ENCODE measurements at regions not wholly inside any gene's neighbourhood (a gene's known extent, or its start where the extent isn't known, plus 50 kb on each side); places are given as distances from the start of the nearest gene placed in this dataset.
"Not testable (repeated sequence)": the region's sequence is repeated elsewhere in the genome, so short reads cannot be mapped to it uniquely, and the experiment has no call there.

DNA sequence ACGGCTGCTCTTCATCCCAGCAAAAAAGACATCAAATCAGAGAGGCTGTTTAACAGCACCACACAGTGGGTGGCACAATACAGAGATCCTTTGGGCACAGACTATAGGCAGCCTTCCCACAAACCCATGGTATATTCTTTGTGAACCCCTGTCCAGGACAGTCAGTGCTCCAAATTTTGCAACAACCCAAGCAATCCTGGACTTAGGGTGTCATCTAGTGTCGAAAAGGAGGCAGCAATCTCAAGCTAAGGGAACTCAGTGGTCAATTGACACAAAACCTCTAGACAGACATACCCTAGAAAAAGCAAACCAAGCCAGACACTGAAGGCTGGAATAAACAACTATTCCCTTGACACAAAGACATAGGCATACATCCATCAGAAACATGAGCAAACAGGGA is 137.4 kb downstream of the BMP15 start:
- Histone ChIP-seq H3K36me3 (ENCODE audit: insufficient read depth, low read length, poor library complexity, severe bottlenecking) (no peaks in the 10 kb centered on the region), H3K27me3 (replicated peaks; ENCODE audit: insufficient read depth, low read depth, low read length, poor library complexity) (peaks cover 3% of the 10 kb centered on the region), H3K4me1 (ENCODE audit: insufficient read depth, low read length, poor library complexity, severe bottlenecking) (no peaks in the 10 kb centered on the region), H3K27ac (ENCODE audit: low read depth, low read length, poor library complexity, severe bottlenecking) (no peak overlapping the region), H3K9me3 (ENCODE audit: low read depth, low read length, poor library complexity, severe bottlenecking) (no peaks in the 10 kb centered on the region), H3K4me3 (ENCODE audit: low read depth, low read length, poor library complexity, severe bottlenecking) (no peak overlapping the region)
- CTCF ChIA-PET, result no interaction called here
- intact Hi-C loops (cut with micrococcal nuclease; ENCODE audit: unreplicated experiment), result no loop called here
- POLR2A ChIA-PET (ENCODE audit: low non-redundant PET), result no interaction called here
- no TSS peak for BruUV-seq (replicated peaks)
- TF ChIP-seq EZH2 (IDR thresholded peaks at IDR 0.05; ENCODE audit: borderline replicate concordance, low read depth, low read length, poor library complexity, severe bottlenecking) (no peak), CTCF (conservative IDR thresholded peaks at IDR 0.05; ENCODE audit: low read depth, low read length) (no peak)
- no peak for DNase-seq (ENCODE audit: low spot score)

- Histone ChIP-seq H3K4me1 (ENCODE audit: insufficient read depth, low read length, poor library complexity, severe bottlenecking) (no peaks in the 10 kb centered on the region), H3K36me3 (ENCODE audit: insufficient read depth, low read length, poor library complexity, severe bottlenecking) (no peaks in the 10 kb centered on the region), H3K27me3 (replicated peaks; ENCODE audit: insufficient read depth, low read depth, low read length, poor library complexity) (peaks cover 3% of the 10 kb centered on the region), H3K27ac (ENCODE audit: low read depth, low read length, poor library complexity, severe bottlenecking) (no peak overlapping the region), H3K4me3 (ENCODE audit: low read depth, low read length, poor library complexity, severe bottlenecking) (no peak overlapping the region), H3K9me3 (ENCODE audit: low read depth, low read length, poor library complexity, severe bottlenecking) (no peaks in the 10 kb centered on the region)
- TF ChIP-seq CTCF (conservative IDR thresholded peaks at IDR 0.05; ENCODE audit: low read depth, low read length) (no peak), EZH2 (IDR thresholded peaks at IDR 0.05; ENCODE audit: borderline replicate concordance, low read depth, low read length, poor library complexity, severe bottlenecking) (no peak)
- no TSS peak for BruUV-seq (replicated peaks)
- no peak for DNase-seq (ENCODE audit: low spot score)
- CTCF ChIA-PET, result no interaction called here
- intact Hi-C loops (cut with micrococcal nuclease; ENCODE audit: unreplicated experiment), result no loop called here
- POLR2A ChIA-PET (ENCODE audit: low non-redundant PET), result no interaction called here
These were observed 143.2 kb downstream of the BMP15 start for GRCh38 chrX:51053741-51054140.

- no peak overlapping the region for H3K4me3 ChIP-seq (ENCODE audit: low read depth, low read length, poor library complexity, severe bottlenecking)
- intact Hi-C loops (cut with micrococcal nuclease; ENCODE audit: unreplicated experiment), result no loop called here
- DNase-seq (ENCODE audit: low spot score), result no peak
- TF ChIP-seq CTCF (conservative IDR thresholded peaks at IDR 0.05; ENCODE audit: low read depth, low read length) (no peak), EZH2 (IDR thresholded peaks at IDR 0.05; ENCODE audit: borderline replicate concordance, low read depth, low read length, poor library complexity, severe bottlenecking) (no peak)
- H3K36me3 ChIP-seq (ENCODE audit: insufficient read depth, low read length, poor library complexity, severe bottlenecking), result no peaks in the 10 kb centered on the region
- H3K9me3 ChIP-seq (ENCODE audit: low read depth, low read length, poor library complexity, severe bottlenecking), result no peaks in the 10 kb centered on the region
- peaks cover 3% of the 10 kb centered on the region for H3K27me3 ChIP-seq (replicated peaks; ENCODE audit: insufficient read depth, low read depth, low read length, poor library complexity)
- BruUV-seq (replicated peaks), result no TSS peak
- no peak overlapping the region for H3K27ac ChIP-seq (ENCODE audit: low read depth, low read length, poor library complexity, severe bottlenecking)
- CTCF ChIA-PET, result no interaction called here
- POLR2A ChIA-PET (ENCODE audit: low non-redundant PET), result no interaction called here
- no peaks in the 10 kb centered on the region for H3K4me1 ChIP-seq (ENCODE audit: insufficient read depth, low read length, poor library complexity, severe bottlenecking)
These were observed 187.5 kb downstream of the BMP15 start for GRCh38 chrX:51098046-51098445.

DNA sequence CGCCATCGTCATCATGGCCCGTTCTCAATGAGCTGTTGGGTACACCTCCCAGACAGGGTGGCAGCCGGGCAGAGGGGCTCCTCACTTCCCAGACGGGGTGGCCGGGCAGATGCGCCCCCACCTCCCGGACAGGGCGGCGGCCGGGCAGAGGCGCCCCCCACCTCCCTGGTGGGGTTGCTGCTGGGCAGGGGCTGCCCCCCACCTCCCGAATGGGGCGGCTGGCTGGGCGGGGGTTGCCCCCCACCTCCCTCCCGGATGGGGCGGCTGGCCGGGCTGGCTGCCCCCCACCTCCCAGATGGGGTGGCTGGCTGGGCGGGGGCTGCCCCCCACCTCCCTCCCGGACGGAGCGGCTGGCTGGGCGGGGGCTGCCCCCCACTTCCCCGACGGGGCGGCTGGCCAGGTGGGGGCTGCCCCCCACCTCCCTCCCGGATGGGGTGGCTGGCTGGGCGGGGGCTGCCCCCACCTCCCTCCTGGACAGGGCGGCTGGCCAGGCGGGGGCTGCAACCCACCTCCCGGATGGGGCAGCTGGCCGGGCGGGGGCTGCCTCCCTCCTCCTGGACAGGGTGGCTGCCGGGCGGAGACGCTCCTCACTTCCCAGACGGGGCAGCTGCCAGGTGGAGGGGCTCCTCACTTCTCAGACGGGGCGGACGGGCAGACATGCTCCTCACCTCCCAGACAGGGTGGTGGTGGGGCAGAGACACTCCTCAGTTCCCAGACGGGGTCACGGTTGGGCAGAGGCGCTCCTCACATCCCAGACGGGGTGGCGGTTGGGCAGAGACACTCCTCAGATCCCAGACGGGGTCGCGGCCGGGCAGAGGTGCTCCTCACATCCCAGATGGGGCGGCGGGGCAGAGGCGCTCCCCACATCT is 208.8 kb downstream of the BMP15 start:
- H3K4me1 ChIP-seq (ENCODE audit: insufficient read depth, low read length, poor library complexity, severe bottlenecking); H3K4me3 ChIP-seq (ENCODE audit: low read depth, low read length, poor library complexity, severe bottlenecking); H3K27ac ChIP-seq (ENCODE audit: low read depth, low read length, poor library complexity, severe bottlenecking); DNase-seq (ENCODE audit: low spot score); intact Hi-C loops (cut with micrococcal nuclease; ENCODE audit: unreplicated experiment); H3K9me3 ChIP-seq (ENCODE audit: low read depth, low read length, poor library complexity, severe bottlenecking); CTCF ChIA-PET; H3K27me3 ChIP-seq (replicated peaks; ENCODE audit: insufficient read depth, low read depth, low read length, poor library complexity); POLR2A ChIA-PET (ENCODE audit: low non-redundant PET); BruUV-seq (replicated peaks); H3K36me3 ChIP-seq (ENCODE audit: insufficient read depth, low read length, poor library complexity, severe bottlenecking): not testable (repeated sequence)

DNA sequence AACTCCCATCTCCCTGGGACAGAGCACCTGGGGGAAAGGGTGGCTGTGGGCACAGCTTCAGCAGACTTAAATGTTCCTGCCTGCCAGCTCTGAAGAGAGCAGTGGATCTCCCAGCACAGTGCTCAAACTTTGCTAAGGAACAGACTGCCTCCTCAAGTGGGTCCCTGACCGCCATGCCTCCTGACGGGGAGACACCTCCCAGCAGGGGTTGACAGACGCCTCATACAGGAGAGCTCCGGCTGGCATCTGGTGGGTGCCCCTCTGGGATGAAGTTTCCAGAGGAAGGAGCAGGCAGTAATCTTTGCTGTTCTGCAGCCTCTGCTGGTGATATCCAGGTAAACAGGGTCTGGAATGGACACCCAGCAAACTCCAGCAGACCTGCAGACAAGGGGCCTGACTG is 206.9 kb upstream of the NUDT10 start:
- H3K36me3 ChIP-seq (ENCODE audit: insufficient read depth, low read length, poor library complexity, severe bottlenecking); H3K27me3 ChIP-seq (replicated peaks; ENCODE audit: insufficient read depth, low read depth, low read length, poor library complexity); DNase-seq (ENCODE audit: low spot score); H3K4me3 ChIP-seq (ENCODE audit: low read depth, low read length, poor library complexity, severe bottlenecking); H3K9me3 ChIP-seq (ENCODE audit: low read depth, low read length, poor library complexity, severe bottlenecking); H3K27ac ChIP-seq (ENCODE audit: low read depth, low read length, poor library complexity, severe bottlenecking); intact Hi-C loops (cut with micrococcal nuclease; ENCODE audit: unreplicated experiment); BruUV-seq (replicated peaks); POLR2A ChIA-PET (ENCODE audit: low non-redundant PET); H3K4me1 ChIP-seq (ENCODE audit: insufficient read depth, low read length, poor library complexity, severe bottlenecking); CTCF ChIA-PET: not testable (repeated sequence)
